Glutamatergic neuron (in vitro differentiated cells): ENCODE measurements at regions not wholly inside any gene's neighbourhood (a gene's known extent, or its start where the extent isn't known, plus 50 kb on each side); places are given as distances from the start of the nearest gene placed in this dataset.

Experiments used
- DNase-seq: peaks from one replicate; pipeline ENCODE4 v3.0.0; 2022
- H3K27ac Mint-ChIP-seq: one replicate; pipeline ENCODE4 v1.8.0; 2020; ENCODE audit warnings: mild to moderate bottlenecking, mixed read lengths, inconsistent platforms; ENCODE audit not compliant: unreplicated experiment
- H3K27me3 Mint-ChIP-seq: one replicate; pipeline ENCODE4 v1.8.0; 2020; ENCODE audit warnings: mild to moderate bottlenecking, moderate library complexity, mixed read lengths, inconsistent platforms; ENCODE audit not compliant: unreplicated experiment
- H3K36me3 Mint-ChIP-seq: one replicate; pipeline ENCODE4 v1.8.0; 2020; ENCODE audit warnings: mild to moderate bottlenecking, mixed read lengths, inconsistent platforms; ENCODE audit not compliant: unreplicated experiment
- H3K4me1 Mint-ChIP-seq: one replicate; pipeline ENCODE4 v1.8.0; 2020; ENCODE audit warnings: mild to moderate bottlenecking, low read depth, mixed read lengths, inconsistent platforms; ENCODE audit not compliant: unreplicated experiment
- H3K4me3 Mint-ChIP-seq: one replicate; pipeline ENCODE4 v1.8.0; 2020; ENCODE audit warnings: mild to moderate bottlenecking, mixed read lengths, inconsistent platforms; ENCODE audit not compliant: unreplicated experiment
- H3K9me3 Mint-ChIP-seq: one replicate; pipeline ENCODE4 v1.8.0; 2020; ENCODE audit warnings: mild to moderate bottlenecking, moderate library complexity, mixed read lengths, inconsistent platforms; ENCODE audit not compliant: unreplicated experiment
- TF ChIP-seq, protein P1 (sequence below): fragments of 200-600 bp; sonication (generic); IDR thresholded peaks from one replicate; pipeline ENCODE4 v1.5.0; 2021; ENCODE audit not compliant: partially characterized antibody, unreplicated experiment

DNA sequence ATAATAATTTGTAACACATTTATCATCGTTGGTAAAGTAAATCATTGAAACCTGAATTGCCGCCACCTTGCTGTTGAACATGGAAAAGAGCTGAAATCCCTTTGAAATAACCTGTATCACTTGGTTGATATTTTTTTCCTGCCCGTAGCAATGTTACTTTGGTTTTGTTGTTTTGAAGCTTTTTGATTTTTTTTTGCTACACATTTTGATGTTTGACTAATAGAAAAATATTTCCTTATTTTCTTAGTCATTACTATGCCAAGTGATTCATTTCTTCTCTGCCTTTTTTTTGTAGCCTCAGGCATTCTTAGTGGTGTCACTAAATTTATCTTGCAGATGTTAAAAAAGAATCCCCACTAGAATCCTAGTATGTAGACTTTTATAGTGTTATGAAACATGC, 235.1 kb upstream of the MEOX2 start:
- TF ChIP-seq, protein P1, sequence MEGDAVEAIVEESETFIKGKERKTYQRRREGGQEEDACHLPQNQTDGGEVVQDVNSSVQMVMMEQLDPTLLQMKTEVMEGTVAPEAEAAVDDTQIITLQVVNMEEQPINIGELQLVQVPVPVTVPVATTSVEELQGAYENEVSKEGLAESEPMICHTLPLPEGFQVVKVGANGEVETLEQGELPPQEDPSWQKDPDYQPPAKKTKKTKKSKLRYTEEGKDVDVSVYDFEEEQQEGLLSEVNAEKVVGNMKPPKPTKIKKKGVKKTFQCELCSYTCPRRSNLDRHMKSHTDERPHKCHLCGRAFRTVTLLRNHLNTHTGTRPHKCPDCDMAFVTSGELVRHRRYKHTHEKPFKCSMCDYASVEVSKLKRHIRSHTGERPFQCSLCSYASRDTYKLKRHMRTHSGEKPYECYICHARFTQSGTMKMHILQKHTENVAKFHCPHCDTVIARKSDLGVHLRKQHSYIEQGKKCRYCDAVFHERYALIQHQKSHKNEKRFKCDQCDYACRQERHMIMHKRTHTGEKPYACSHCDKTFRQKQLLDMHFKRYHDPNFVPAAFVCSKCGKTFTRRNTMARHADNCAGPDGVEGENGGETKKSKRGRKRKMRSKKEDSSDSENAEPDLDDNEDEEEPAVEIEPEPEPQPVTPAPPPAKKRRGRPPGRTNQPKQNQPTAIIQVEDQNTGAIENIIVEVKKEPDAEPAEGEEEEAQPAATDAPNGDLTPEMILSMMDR = no peak
- DNase-seq = no peak
- Mint-ChIP-seq H3K4me3 (no peak overlapping the region), H3K4me1 (no peaks in the 10 kb centered on the region), H3K9me3 (peaks cover 2% of the 10 kb centered on the region), H3K36me3 (peaks cover 11% of the 10 kb centered on the region), H3K27me3 (no peaks in the 10 kb centered on the region), H3K27ac (no peak overlapping the region)

DNA sequence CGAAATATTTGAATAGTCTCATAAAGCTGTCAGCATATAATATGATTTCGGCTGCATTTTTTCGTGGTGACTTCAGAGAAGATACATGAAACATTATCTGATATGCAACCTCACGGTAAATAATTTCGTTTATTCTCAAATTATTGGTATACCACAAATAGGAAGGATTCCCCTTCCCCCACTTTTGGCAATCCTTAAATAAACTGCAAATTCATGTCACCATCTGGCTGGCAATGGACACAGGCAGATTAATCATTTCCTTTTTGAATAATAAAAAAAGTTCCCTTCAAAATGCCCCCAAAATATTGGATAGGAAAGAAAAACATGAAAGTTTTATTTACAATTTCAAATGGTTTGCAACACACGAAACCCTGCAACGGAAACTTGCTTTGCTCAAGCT, 234.5 kb upstream of the MEOX2 start:
- Mint-ChIP-seq H3K36me3 (peaks cover 11% of the 10 kb centered on the region), H3K9me3 (peaks cover 2% of the 10 kb centered on the region), H3K27me3 (no peaks in the 10 kb centered on the region), H3K4me3 (no peak overlapping the region), H3K4me1 (no peaks in the 10 kb centered on the region), H3K27ac (no peak overlapping the region)
- DNase-seq = no peak
- TF ChIP-seq, protein P1 = no peak

DNA sequence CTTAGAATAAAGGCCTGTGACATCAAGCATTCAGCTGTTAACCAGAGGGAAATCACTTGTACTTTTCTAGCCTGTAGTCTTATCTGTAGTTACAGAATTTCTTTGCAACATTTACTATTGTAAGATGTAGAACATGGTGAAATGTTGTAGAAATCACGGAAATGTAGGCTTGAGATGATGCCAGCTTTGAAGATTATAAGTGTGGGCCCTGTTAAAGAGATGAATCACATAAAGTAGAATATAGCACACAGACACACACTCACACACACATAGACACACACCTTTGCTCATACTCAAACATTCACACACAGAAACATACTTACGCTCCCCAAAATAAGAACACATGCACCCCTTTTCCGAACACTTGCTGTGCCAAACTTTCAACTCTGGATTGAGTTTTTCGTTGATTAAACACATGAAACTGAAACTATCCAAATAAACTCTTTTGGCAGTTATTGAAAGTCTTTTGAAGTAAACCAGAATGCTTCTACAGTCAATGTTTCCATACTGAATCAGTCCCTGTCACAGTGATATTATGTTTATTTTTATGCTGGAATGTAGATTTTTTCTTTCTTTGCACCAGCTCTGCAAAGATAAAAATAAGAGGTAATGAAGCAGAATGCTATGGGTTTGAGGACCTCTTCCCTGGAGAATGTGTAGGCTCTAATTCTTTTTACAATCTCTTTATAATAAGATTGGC, 230.3 kb upstream of the MEOX2 start:
- Mint-ChIP-seq H3K4me3 (no peak overlapping the region), H3K27me3 (no peaks in the 10 kb centered on the region), H3K4me1 (peaks cover 2% of the 10 kb centered on the region), H3K9me3 (no peaks in the 10 kb centered on the region), H3K36me3 (no peaks in the 10 kb centered on the region), H3K27ac (no peak overlapping the region)
- no peak for DNase-seq
- TF ChIP-seq, protein P1 = no peak

DNA sequence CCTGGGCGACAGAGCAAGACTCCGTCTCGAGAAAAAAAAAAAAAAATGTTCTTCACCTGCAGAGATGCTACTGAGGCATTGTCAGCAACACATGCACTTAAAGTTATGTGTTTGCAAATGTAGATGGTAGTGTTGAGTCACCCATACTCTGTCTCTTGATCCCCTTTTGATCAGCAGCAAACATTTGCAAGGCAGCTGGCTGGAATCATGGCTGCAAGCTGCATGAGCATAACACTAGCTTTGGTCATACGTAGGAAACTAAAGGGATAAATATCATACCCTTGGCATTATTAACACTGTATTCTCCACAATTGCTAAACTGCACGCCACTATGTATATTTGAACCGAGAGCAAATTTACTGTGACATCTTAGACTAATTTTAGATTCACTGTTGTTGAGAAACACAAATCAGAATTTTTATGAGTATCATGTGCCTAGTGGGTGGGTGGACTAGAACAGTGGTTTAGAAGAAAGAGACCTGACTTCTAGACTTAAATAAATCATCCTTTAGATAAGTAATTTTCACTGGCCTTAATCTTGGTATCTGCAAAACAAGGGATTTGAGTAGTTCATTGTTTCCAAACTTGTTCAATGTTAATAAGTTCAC, 229.3 kb upstream of the MEOX2 start:
- Mint-ChIP-seq H3K4me3 (no peak overlapping the region), H3K27ac (no peak overlapping the region), H3K27me3 (no peaks in the 10 kb centered on the region), H3K4me1 (peaks cover 2% of the 10 kb centered on the region), H3K36me3 (no peaks in the 10 kb centered on the region), H3K9me3 (no peaks in the 10 kb centered on the region)
- no peak for DNase-seq
- TF ChIP-seq, protein P1 = no peak

DNA sequence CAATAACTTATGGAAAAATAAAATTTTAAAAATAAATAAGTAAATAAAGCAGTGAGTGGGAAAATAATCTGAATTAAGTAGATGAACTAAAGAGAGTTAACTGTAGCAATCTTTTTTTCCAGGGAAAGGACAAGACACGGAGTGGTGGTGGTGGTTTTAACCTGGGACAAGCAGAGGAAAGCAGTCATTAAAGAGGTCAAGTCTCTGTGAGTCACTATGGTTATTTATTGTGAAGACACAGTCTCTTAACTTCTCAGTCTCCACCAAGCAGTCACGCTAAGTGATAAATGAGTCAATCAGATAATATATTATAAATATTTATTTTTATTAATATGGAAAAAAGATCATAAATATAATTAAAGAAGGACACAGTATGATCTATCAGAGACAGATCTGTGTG, 228.1 kb upstream of the MEOX2 start:
- no peaks in the 10 kb centered on the region for H3K27me3 Mint-ChIP-seq
- H3K9me3 Mint-ChIP-seq = no peaks in the 10 kb centered on the region
- no peak overlapping the region for H3K27ac Mint-ChIP-seq
- H3K4me3 Mint-ChIP-seq = no peak overlapping the region
- no peak for DNase-seq
- TF ChIP-seq, protein P1 = no peak
- no peaks in the 10 kb centered on the region for H3K36me3 Mint-ChIP-seq
- peaks cover 2% of the 10 kb centered on the region for H3K4me1 Mint-ChIP-seq
